Muscle layer of duodenum (tissue), 2 donors: ENCODE measurements at regions not wholly inside any gene's neighbourhood (a gene's known extent, or its start where the extent isn't known, plus 50 kb on each side); places are given as distances from the start of the nearest gene placed in this dataset.

Experiments used
- H3K27ac ChIP-seq: one replicate; pipeline ENCODE4 v1.7.0; 2013; ENCODE audit warnings: mild to moderate bottlenecking, low read length
- H3K27me3 ChIP-seq: one replicate; pipeline ENCODE4 v1.7.0; 2013; ENCODE audit warnings: low read depth, mild to moderate bottlenecking, control low read depth, low read length
- H3K36me3 ChIP-seq, 2 donors: one replicate each; pipeline ENCODE4 v1.7.0; 2013; ENCODE audit warnings: low read length in 2 of 2, control low read depth in 1 of 2, mild to moderate bottlenecking in 1 of 2; ENCODE audit not compliant: insufficient read depth in 2 of 2, control insufficient read depth in 1 of 2
- H3K4me1 ChIP-seq, 2 donors: one replicate each; pipeline ENCODE4 v1.7.0; 2013; ENCODE audit warnings: low read length in 2 of 2, mild to moderate bottlenecking in 2 of 2, control low read depth in 1 of 2, moderate library complexity in 1 of 2; ENCODE audit not compliant: insufficient read depth in 2 of 2, control insufficient read depth in 1 of 2
- H3K4me3 ChIP-seq, 2 donors: one replicate each; pipeline ENCODE4 v1.7.0; 2013; ENCODE audit warnings: low read length in 2 of 2, low read depth in 1 of 2, mild to moderate bottlenecking in 1 of 2
- H3K9me3 ChIP-seq, 2 donors: one replicate each; pipeline ENCODE4 v1.7.0; 2013; ENCODE audit warnings: low read length in 2 of 2, control low read depth in 1 of 2, mild to moderate bottlenecking in 1 of 2; ENCODE audit not compliant: control insufficient read depth in 1 of 2
- donor health status: healthy.

- H3K4me3 ChIP-seq: no peak overlapping the region
- H3K27ac ChIP-seq: no peak overlapping the region
- H3K9me3 ChIP-seq: no peaks in the 10 kb centered on the region
- H3K27me3 ChIP-seq: no peaks in the 10 kb centered on the region
- H3K4me1 ChIP-seq: no peaks in the 10 kb centered on the region
- H3K36me3 ChIP-seq: no peaks in the 10 kb centered on the region
Observed at GRCh38 chr18:14905350-14905749, 157.4 kb downstream of the ANKRD30B start.

GRCh38 chr18:14905979-14906378, 158.0 kb downstream of the ANKRD30B start:
- H3K27ac ChIP-seq: no peak overlapping the region
- no peaks in the 10 kb centered on the region for H3K27me3 ChIP-seq
- H3K4me3 ChIP-seq: no peak overlapping the region
- no peaks in the 10 kb centered on the region for H3K9me3 ChIP-seq
- H3K36me3 ChIP-seq: no peaks in the 10 kb centered on the region
- no peaks in the 10 kb centered on the region for H3K4me1 ChIP-seq

- Histone ChIP-seq H3K4me1 (no peaks in the 10 kb centered on the region), H3K27me3 (no peaks in the 10 kb centered on the region), H3K27ac (no peak overlapping the region), H3K9me3 (no peaks in the 10 kb centered on the region), H3K4me3 (no peak overlapping the region), H3K36me3 (no peaks in the 10 kb centered on the region)
Observed at GRCh38 chr18:14907420-14907819, 159.4 kb downstream of the ANKRD30B start.

DNA sequence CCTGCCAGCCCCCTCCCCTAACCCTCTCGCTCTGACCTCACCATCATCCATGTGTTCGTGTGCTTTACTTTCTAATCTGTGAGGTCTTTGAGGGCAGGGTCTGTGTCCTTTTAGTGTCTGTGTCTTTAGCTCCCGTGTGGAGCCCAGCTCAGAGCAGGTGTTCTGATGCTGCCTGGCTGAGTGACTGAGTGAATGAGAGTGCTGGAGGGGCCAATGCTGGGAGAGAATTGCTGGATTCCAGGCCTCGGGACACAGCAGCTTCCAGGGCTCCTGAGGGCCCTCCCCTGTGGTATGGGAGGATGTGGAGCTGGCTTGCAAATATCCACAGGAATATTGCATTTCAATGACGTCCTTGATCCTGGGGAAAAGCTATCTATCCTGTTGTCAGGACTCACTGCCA, 160.6 kb downstream of the ANKRD30B start:
- H3K27me3 ChIP-seq: no peaks in the 10 kb centered on the region
- H3K27ac ChIP-seq: no peak overlapping the region
- no peaks in the 10 kb centered on the region for H3K9me3 ChIP-seq
- no peaks in the 10 kb centered on the region for H3K36me3 ChIP-seq
- no peak overlapping the region for H3K4me3 ChIP-seq
- no peaks in the 10 kb centered on the region for H3K4me1 ChIP-seq

DNA sequence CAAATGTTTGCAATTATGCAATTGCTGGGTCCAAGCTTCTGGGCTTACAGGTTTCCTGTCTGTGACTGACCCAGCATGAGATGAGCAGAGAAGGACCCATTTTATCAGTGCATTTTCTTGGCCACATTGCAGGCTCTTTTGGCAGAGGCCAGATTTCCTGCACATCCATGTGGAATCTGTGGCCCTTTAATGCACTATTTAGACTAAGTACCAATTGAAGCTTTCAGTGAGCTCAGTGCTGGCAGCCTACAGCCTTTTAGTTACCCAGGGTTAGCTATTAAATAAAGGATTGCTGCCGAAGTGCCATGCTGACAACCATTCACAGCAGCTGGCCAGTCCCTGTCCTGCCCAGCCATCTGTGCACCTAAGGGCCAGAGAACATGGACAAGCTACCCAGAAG, 165.0 kb downstream of the ANKRD30B start:
- no peaks in the 10 kb centered on the region for H3K4me1 ChIP-seq
- H3K36me3 ChIP-seq: no peaks in the 10 kb centered on the region
- no peak overlapping the region for H3K4me3 ChIP-seq
- H3K27ac ChIP-seq: no peak overlapping the region
- H3K9me3 ChIP-seq: no peaks in the 10 kb centered on the region
- H3K27me3 ChIP-seq: no peaks in the 10 kb centered on the region

DNA sequence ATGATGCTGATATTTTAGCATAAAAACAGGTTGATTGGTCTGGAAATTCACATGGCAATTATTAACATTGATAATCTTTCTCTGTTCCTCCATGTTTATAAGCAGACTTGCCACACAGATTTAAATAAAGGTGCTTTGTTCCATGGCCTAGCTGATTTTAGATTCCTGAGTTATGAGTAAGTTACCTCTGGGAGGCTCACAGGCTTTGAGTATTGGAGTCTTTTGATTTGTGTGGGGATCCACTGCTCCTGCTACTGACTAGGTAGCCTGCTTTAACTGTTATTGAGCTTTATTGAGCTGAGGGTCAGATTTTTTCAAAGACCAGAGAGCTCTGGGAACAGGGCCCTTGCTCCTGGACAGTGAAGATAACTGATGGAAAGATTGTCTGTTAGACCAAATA, 166.1 kb downstream of the ANKRD30B start:
- Histone ChIP-seq H3K9me3 (no peaks in the 10 kb centered on the region), H3K27ac (no peak overlapping the region), H3K36me3 (no peaks in the 10 kb centered on the region), H3K27me3 (no peaks in the 10 kb centered on the region), H3K4me1 (no peaks in the 10 kb centered on the region), H3K4me3 (no peak overlapping the region)

DNA sequence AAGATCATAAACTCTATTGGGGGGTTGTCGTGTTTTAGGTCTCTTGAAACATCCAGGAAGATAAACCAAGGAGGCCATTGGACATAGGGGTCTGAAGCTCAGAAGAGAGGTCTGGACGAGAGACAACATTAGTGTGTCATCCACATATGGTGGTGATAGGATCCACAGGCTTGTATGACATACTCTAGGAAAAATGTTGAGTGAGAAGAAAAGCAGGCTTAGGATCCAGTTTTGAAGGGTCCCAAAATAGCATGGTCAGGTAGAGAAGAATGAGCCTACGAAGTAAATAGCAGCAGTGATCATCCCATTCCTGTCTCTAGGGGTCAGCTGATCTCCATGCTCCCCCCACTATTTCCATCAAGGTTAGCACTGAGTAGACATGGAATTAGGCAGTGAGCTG, 166.8 kb downstream of the ANKRD30B start:
- no peaks in the 10 kb centered on the region for H3K4me1 ChIP-seq
- H3K4me3 ChIP-seq: no peak overlapping the region
- H3K9me3 ChIP-seq: no peaks in the 10 kb centered on the region
- H3K27me3 ChIP-seq: no peaks in the 10 kb centered on the region
- no peak overlapping the region for H3K27ac ChIP-seq
- H3K36me3 ChIP-seq: no peaks in the 10 kb centered on the region

DNA sequence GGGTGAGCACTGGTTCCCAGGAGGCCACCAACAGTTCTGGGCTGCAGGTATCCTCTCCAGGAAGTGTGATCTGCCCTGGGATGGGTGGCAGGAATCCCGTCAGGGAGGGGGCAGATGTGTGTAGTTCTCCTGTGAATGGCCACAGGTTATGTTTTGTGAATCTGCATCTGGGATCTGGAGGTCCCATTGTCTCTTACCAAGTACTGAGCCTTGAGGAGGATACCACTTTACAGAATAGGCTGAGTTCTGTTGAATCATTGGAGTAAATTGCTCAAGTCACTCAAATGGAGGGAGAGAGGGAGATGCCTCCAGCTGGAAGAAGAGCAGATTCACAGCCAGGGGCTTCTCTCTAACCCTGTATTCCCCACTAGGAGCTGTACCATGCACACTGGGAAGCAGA, 168.2 kb downstream of the ANKRD30B start:
- no peak overlapping the region for H3K27ac ChIP-seq
- H3K4me3 ChIP-seq: no peak overlapping the region
- H3K27me3 ChIP-seq: no peaks in the 10 kb centered on the region
- H3K36me3 ChIP-seq: no peaks in the 10 kb centered on the region
- no peaks in the 10 kb centered on the region for H3K9me3 ChIP-seq
- no peaks in the 10 kb centered on the region for H3K4me1 ChIP-seq

DNA sequence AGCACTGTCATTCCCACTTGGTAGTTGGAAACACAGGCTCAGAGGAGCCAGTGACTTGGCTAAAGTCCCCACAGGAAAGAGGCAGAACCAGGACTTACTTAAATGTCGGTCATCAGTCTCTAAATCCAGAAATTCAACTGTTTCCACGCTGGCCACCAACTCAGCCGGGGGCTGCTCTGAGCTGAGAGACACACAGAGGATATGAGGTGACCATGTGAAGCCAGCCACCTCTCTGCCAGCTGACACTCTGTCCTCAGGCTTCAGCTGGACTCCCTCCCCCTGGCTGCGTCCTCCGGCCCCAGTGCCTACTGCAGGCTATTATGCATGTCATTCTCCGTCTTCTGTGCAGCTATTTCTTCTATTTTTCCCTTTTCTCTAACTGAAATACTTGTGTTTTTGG, 168.9 kb downstream of the ANKRD30B start:
- Histone ChIP-seq H3K27me3 (no peaks in the 10 kb centered on the region), H3K4me3 (no peak overlapping the region), H3K9me3 (no peaks in the 10 kb centered on the region), H3K36me3 (no peaks in the 10 kb centered on the region), H3K27ac (no peak overlapping the region), H3K4me1 (no peaks in the 10 kb centered on the region)

DNA sequence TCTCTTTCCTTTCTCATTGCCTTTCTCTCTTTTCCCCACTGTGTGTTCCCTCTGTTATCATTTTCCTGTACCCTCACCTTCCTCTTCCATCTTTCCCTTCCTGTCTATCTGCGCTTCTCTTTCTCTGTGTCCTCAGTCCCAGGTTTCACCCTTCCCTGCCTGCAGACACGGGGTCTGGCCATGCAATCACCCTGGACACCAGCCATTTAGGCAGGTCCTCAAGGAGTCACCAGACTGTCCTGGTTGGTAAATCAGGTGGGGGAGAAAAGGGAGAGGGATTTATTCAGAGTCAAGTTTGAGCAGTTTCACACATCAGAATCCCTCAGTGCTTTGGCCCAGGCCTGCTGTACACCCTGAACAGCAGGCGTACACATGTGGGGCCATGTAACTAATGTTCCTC, 169.3 kb downstream of the ANKRD30B start:
- H3K9me3 ChIP-seq: no peaks in the 10 kb centered on the region

GRCh38 chr18:14919666-14920065, 171.7 kb downstream of the ANKRD30B start:
- Histone ChIP-seq H3K27ac (no peak overlapping the region), H3K27me3 (no peaks in the 10 kb centered on the region), H3K36me3 (no peaks in the 10 kb centered on the region), H3K9me3 (no peaks in the 10 kb centered on the region), H3K4me3 (no peak overlapping the region), H3K4me1 (no peaks in the 10 kb centered on the region)

More for the DNA sequence above, 169.3 kb downstream of the ANKRD30B start:
- H3K27me3 ChIP-seq: no peaks in the 10 kb centered on the region
- H3K4me3 ChIP-seq: no peak overlapping the region
- H3K36me3 ChIP-seq: no peaks in the 10 kb centered on the region
- H3K27ac ChIP-seq: no peak overlapping the region
- H3K4me1 ChIP-seq: no peaks in the 10 kb centered on the region

DNA sequence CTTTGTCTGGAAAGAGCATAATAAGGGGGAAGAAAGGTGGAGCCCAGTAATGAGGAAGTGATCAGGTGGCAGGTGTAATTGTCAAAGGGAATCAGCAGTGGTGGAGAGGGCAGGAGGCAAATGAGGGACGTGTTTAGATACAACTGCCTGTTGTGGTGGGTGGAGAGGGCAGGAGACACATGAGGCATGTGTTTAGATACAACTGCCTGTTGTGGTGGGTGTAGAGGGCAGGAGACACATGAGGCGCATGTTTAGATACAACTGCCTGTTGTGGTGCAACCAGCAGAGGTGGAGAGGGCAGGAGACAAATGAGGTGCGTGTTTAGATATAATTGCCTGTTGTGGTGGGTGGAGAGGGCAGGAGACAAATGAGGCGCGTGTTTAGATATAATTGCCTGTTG, 173.1 kb downstream of the ANKRD30B start:
- Histone ChIP-seq H3K9me3 (no peaks in the 10 kb centered on the region), H3K27ac (no peak overlapping the region), H3K27me3 (no peaks in the 10 kb centered on the region), H3K4me3 (no peak overlapping the region), H3K4me1 (no peaks in the 10 kb centered on the region), H3K36me3 (no peaks in the 10 kb centered on the region)
